ENCODE measurements at regions not wholly inside any gene's neighbourhood (a gene's known extent, or its start where the extent isn't known, plus 50 kb on each side); places are given as distances from the start of the nearest gene placed in this dataset.
"Not testable (repeated sequence)": the region's sequence is repeated elsewhere in the genome, so short reads cannot be mapped to it uniquely, and the experiment has no call there.

GRCh38 chr2:7557376-7557775 lies 640.2 kb downstream of the RNF144A start:
- no peak for DNase-seq

- DNase-seq = no peak
Observed at GRCh38 chr2:7559791-7560190, 642.6 kb downstream of the RNF144A start.

- no peak for DNase-seq
Observed at GRCh38 chr2:7566382-7566881, 649.2 kb downstream of the RNF144A start.

- DNase-seq = not testable (repeated sequence)
Observed at GRCh38 chr2:7567116-7567515, 649.9 kb downstream of the RNF144A start.

- peak; percentile 28 for DNase-seq
Observed at GRCh38 chr2:7567646-7568045, 650.4 kb downstream of the RNF144A start.

DNA sequence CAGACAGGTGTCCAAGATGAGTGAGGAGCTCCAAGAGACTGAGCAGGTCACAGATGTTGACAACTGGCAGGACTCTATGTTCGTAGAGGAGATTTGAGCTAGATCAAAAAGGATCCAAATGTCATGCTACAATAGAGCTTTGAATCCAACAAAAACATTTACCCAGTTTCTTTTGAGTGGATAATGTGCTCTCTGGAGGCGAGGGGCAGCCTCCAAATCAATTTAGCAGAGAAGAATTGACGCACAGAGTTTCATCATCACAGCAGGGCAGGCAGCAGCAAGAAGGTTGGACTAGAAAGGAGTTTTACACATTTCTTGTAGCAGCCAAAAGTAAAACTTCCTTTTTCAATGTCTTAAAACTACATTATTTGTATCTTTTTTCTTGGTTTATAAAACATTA lies 653.0 kb downstream of the RNF144A start:
- DNase-seq = no peak

DNA sequence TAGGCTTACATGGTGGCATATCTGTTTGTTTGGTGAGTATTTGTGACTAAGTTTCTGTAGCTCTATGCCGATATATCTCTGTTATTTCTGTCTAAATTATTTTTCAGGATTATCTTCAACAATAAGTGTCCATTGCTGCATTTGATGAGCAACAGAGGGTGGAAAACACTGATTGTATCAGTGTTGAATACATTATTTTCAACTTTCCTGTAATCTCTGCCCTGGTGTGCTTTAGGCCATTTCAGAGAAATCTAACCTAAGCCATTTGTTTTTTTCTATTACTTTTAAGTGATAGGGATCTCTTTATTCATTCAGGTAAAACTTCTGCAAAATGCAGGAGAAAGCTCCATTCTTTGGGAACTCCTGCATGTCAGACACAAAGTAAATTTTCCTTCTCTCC lies 654.5 kb downstream of the RNF144A start:
- no peak for DNase-seq

DNA sequence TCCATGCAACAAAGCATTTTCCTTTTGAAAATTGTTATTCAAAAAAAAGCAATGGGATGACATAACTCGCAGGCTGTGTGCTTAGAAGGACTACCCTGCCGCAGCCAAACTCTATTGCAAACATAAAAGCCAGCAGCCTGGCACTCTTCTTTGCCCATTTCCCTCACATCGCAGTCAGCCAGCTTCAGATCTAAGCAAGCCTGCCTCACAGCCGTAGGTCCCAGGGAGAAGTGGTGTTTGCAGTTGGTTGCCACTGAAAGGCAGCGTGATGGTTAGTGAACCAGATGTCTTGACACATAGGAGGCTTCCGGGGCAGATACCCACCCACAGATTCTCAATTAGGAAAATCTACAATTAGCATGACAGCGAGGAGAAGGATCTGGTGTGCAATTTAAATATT lies 655.2 kb downstream of the RNF144A start:
- peak; percentile 11 for DNase-seq

GRCh38 chr2:7573166-7573825 lies 656.1 kb downstream of the RNF144A start:
- DNase-seq = no peak

- no peak for DNase-seq
Observed at GRCh38 chr2:7574385-7574784, 657.2 kb downstream of the RNF144A start.

GRCh38 chr2:7577769-7578168 lies 660.6 kb downstream of the RNF144A start:
- no peak for DNase-seq

GRCh38 chr2:7584017-7584416 lies 666.8 kb downstream of the RNF144A start:
- no peak for DNase-seq

DNA sequence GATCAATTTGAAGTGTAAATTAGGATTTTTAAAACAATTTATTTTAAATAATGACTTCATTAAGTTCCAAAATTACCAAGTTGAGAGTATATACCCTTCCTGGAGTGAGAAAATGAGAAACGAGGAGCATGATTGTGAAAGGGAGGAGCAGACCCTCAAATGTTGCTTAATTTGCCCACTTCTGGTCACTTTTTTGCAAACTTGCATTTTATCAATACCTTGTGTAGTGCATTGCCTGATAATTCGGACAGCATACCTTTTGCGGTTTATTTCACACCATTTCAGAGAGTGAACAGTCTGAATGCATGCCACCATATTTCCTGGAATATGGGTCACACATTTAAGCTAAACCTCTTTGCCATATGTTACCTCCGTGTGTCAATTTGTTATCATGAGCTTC lies 669.7 kb downstream of the RNF144A start:
- DNase-seq = no peak

DNA sequence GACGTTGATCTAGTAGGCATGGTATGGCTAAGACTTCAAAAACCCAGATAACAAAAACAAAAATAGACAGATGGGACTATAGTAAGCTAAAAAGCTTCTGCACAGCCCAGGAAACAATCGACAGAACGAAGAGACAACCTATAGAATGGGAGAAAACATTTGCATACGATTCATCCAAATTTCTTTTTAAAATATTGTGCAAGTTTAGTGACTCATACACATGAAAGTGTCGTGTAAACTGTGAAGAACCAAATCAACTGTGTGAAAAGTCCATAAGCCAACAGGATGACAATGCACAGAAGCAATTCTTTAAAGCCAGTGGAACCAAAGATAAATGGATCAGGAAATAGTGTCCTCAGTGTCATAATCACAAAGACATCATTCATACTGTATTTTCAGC lies 671.1 kb downstream of the RNF144A start:
- DNase-seq = no peak

- no peak for DNase-seq
Observed at GRCh38 chr2:7592618-7593140, 675.5 kb downstream of the RNF144A start.

GRCh38 chr2:7593360-7593759 lies 676.1 kb downstream of the RNF144A start:
- DNase-seq = no peak

GRCh38 chr2:7594211-7594610 lies 677.0 kb downstream of the RNF144A start:
- DNase-seq = no peak

DNA sequence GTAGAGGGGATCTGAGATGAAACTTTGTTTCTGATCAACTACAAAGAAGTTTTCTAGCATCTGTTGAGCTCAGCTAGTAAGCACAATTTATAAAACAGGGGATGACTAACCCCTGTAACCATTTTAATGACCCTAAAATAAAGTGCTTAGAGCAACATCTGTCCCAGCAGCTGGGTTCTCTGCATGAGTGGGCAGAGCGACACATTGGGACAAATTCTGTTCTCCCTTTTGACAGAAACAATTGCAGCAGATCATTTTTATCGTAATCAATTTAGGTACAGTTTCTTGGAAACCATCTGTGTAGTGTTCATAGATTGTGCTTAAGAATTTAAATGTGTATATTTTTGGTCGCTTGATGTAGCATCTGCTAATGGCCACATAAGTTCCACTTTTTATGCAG lies 678.0 kb downstream of the RNF144A start:
- DNase-seq = no peak

DNA sequence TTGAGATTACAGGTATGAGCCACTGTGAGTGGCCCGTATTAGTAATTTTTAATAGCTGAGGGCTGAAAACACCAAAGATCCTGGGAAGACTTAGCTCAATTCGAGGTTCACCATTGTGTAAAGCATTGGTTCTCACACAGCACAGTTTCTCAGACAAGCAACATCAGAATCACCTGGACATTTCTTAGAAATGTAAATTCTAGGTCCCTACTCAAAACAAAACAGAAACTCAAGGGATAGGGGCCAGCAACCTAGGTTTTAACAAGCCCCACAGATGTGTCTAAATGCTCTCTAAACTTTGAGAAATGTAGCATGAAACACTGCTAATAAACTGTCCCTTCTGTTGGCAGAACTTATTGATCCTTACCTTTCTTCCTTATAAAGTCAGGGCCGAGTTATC lies 681.2 kb downstream of the RNF144A start:
- no peak for DNase-seq

DNA sequence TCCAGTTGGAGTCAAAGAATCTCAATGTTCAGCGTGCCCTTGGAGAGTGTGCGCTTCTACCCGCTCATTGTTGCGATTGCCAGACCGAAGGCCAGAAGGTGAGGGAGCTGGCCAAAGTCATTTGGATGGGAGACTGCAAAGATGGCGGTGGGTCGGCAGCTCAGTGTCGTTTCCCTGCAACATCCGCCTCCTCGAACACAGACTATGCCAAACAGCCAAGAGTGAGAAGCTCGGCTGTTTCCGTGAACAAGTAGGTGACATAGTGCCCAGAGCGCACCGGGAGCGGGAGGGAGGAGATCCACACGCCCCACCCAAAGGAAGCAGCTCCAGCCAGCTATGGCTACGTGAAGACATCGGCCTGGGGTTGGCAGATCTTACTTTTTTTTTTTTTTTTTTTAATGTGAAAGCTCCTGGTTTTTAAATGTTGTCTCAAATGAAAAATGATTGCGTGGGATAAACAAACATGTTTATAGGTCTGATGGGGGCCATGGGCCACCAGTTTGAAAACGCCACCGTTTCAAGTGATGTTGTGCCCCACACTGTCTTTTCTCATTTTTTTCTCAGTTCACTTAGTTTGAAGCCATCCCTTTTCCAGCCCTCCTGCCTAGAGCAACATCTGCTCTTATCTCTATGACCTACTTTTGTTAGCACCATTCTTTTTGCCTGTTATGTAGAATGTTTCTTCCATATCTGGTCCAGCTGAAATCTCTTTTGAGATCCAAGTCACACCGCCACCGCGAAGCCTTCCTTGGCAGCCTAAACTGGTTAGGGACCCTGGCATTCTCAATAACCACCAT lies 682.4 kb downstream of the RNF144A start:
- no peak for DNase-seq

GRCh38 chr2:7601990-7602389 lies 684.8 kb downstream of the RNF144A start:
- no peak for DNase-seq

GRCh38 chr2:7604456-7604855 lies 687.2 kb downstream of the RNF144A start:
- no peak for DNase-seq

- DNase-seq = no peak
Observed at GRCh38 chr2:7607441-7608173, 690.4 kb downstream of the RNF144A start.

Measured in activated CD4-positive, alpha-beta T cell treated with anti-CD3 and anti-CD28 coated beads, Interleukin-2, amount 50 U/mL, for 1 hour (primary cell).